Osteoblast (primary cell): ENCODE measurements at regions not wholly inside any gene's neighbourhood (a gene's known extent, or its start where the extent isn't known, plus 50 kb on each side); places are given as distances from the start of the nearest gene placed in this dataset.

Source experiments
- DNase-seq: peaks from one replicate; pipeline ENCODE4 v3.0.0; 2011; ENCODE audit warnings: low spot score, mixed read lengths; ENCODE audit not compliant: insufficient read length; ENCODE audit errors: missing footprints
- H2AFZ ChIP-seq: 2 replicates; pipeline ENCODE4 v1.6.0; 2011; ENCODE audit warnings: mild to moderate bottlenecking, low read length
- H3K27ac ChIP-seq: 2 replicates; pipeline ENCODE4 v1.5.1; 2011; ENCODE audit warnings: mild to moderate bottlenecking, low read depth, low read length, moderate library complexity
- H3K27me3 ChIP-seq: 2 replicates; pipeline ENCODE4 v1.6.0; 2012; ENCODE audit warnings: mild to moderate bottlenecking, control low read depth, inconsistent platforms, low read length, moderate library complexity; ENCODE audit not compliant: insufficient read depth
- H3K36me3 ChIP-seq: 2 replicates; pipeline ENCODE4 v1.5.1; 2011; ENCODE audit warnings: mild to moderate bottlenecking, low read length, control low read depth, moderate library complexity; ENCODE audit not compliant: insufficient read depth
- H3K4me1 ChIP-seq: 2 replicates; pipeline ENCODE4 v1.5.1; 2011; ENCODE audit warnings: mild to moderate bottlenecking, low read length, control low read depth, moderate library complexity; ENCODE audit not compliant: insufficient read depth
- H3K4me2 ChIP-seq: 2 replicates; pipeline ENCODE4 v1.6.0; 2011; ENCODE audit warnings: mild to moderate bottlenecking, low read length; ENCODE audit not compliant: insufficient read depth
- H3K4me3 ChIP-seq: fragments of 200-600 bp; sonication (generic); 3 replicates; pipeline ENCODE4 v1.5.1; 2012; ENCODE audit warnings: mild to moderate bottlenecking, low read length, inconsistent platforms; ENCODE audit not compliant: insufficient read depth
- H3K79me2 ChIP-seq: 2 replicates; pipeline ENCODE4 v1.6.0; 2012; ENCODE audit warnings: mild to moderate bottlenecking, low read length, control low read depth, inconsistent platforms; ENCODE audit not compliant: insufficient read depth
- H3K9me3 ChIP-seq: 2 replicates; pipeline ENCODE4 v1.5.1; 2011; ENCODE audit warnings: low read depth, low read length, control low read depth
- H4K20me1 ChIP-seq: 2 replicates; pipeline ENCODE4 v1.6.0; 2012; ENCODE audit warnings: mild to moderate bottlenecking, low read length, control low read depth; ENCODE audit not compliant: insufficient read depth
- CTCF ChIP-seq: IDR thresholded peaks from 2 replicates; pipeline ENCODE4 v1.5.1; 2011; ENCODE audit warnings: mild to moderate bottlenecking, low read depth, low read length, moderate library complexity; ENCODE audit errors: extremely low read depth

- no peak for TF ChIP-seq CTCF
These were observed 555.3 kb upstream of the DAB2 start for GRCh38 chr5:39980056-39980455.

GRCh38 chr5:39977066-39977655, 552.4 kb upstream of the DAB2 start:
- no peaks in the 10 kb centered on the region for H4K20me1 ChIP-seq
- H3K9me3 ChIP-seq = no peaks in the 10 kb centered on the region
- H3K4me2 ChIP-seq = no peak overlapping the region
- no peaks in the 10 kb centered on the region for H3K27me3 ChIP-seq
- no peaks in the 10 kb centered on the region for H3K79me2 ChIP-seq
- no peaks in the 10 kb centered on the region for H3K4me1 ChIP-seq
- H3K27ac ChIP-seq = no peak overlapping the region
- H3K4me3 ChIP-seq = no peak overlapping the region
- H2AFZ ChIP-seq = no peak overlapping the region
- H3K36me3 ChIP-seq = no peaks in the 10 kb centered on the region
- no peak for DNase-seq
- TF ChIP-seq CTCF = no peak

More at GRCh38 chr5:39980056-39980455, 555.3 kb upstream of the DAB2 start:
- Histone ChIP-seq H4K20me1 (no peaks in the 10 kb centered on the region), H2AFZ (no peak overlapping the region), H3K27me3 (no peaks in the 10 kb centered on the region), H3K4me1 (no peaks in the 10 kb centered on the region), H3K36me3 (no peaks in the 10 kb centered on the region), H3K4me3 (no peak overlapping the region), H3K4me2 (no peak overlapping the region), H3K27ac (no peak overlapping the region), H3K79me2 (no peaks in the 10 kb centered on the region), H3K9me3 (no peaks in the 10 kb centered on the region)
- no peak for DNase-seq

GRCh38 chr5:39970117-39970798, 545.5 kb upstream of the DAB2 start:
- TF ChIP-seq CTCF = no peak
- Histone ChIP-seq H4K20me1 (no peaks in the 10 kb centered on the region), H3K27me3 (no peaks in the 10 kb centered on the region), H2AFZ (no peak overlapping the region), H3K4me1 (no peaks in the 10 kb centered on the region), H3K36me3 (no peaks in the 10 kb centered on the region), H3K4me3 (no peak overlapping the region), H3K27ac (no peak overlapping the region), H3K79me2 (no peaks in the 10 kb centered on the region), H3K4me2 (no peak overlapping the region), H3K9me3 (no peaks in the 10 kb centered on the region)
- no peak for DNase-seq

GRCh38 chr5:39968381-39968780, 543.6 kb upstream of the DAB2 start:
- H3K9me3 ChIP-seq = no peaks in the 10 kb centered on the region
- no peaks in the 10 kb centered on the region for H3K36me3 ChIP-seq
- H3K79me2 ChIP-seq = no peaks in the 10 kb centered on the region
- DNase-seq = no peak
- no peak overlapping the region for H3K27ac ChIP-seq
- H4K20me1 ChIP-seq = no peaks in the 10 kb centered on the region
- no peaks in the 10 kb centered on the region for H3K27me3 ChIP-seq
- no peak overlapping the region for H2AFZ ChIP-seq
- H3K4me3 ChIP-seq = no peak overlapping the region
- no peaks in the 10 kb centered on the region for H3K4me1 ChIP-seq
- no peak for TF ChIP-seq CTCF
- no peak overlapping the region for H3K4me2 ChIP-seq
